LHCN-M2 (cell line): ENCODE measurements at regions not wholly inside any gene's neighbourhood (a gene's known extent, or its start where the extent isn't known, plus 50 kb on each side); places are given as distances from the start of the nearest gene placed in this dataset.

ENCODE experiments used
- DNase-seq: peaks from one replicate; pipeline ENCODE4 v3.0.0-alpha.2; 2012; ENCODE audit warnings: low read depth

DNA sequence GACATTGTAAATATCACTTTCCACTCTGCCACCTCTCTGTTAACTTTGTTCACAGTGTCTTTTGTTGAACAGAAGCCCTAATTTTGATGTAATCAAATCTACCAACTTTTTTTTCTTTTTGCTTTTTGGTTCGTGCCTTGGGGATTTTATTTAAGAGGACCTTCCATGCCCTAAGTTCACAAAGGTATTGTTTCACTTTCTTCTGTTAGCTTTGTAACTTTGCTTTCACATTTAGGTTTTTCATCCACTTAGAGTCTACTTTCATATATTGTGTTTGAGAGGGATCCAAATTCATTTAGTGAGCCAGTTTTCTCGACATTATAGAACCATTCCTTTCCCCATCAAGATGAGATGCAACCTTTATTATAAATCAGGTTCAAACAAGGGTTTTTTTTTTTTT, 275.7 kb upstream of the CRY1 start:
- no peak for DNase-seq

DNA sequence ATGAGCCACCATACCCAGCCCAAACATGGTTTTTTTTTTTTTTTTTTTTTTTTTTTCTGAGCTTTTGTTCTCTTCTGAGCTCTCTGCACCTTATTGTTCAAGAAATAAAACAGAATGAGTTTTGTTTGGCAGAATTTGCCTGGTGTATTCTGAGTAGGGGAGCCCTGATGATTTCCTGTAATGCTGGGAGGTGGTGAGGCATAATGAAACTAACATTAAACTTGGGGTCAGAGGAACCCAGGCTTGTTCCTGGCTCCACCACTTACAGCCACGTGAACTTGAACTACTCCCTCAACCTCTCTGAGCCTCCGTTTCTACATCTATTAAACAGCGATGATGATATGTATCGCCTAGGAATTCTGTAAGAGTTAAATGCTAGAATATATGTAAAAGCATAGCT, 276.3 kb upstream of the CRY1 start:
- DNase-seq: no peak

DNA sequence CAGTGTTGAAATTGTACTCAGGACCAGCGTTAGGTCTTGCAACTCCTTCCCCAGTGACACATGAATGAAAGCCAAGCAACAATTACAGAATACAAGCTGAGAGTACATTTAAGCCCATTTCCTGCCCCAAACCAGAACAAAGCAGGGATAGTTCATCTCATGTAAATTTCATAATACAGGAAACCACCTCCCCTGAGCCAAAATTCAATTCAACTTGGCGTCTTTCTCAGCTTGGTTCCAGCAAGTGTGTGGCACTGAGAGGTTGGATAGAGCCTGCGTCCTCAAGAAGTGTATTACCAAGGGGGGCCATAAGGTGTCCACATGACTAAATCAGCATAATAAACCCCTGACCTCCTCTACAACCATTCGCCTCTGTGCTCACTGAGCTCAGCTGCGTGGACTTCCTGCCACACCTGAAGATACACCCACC, 278.9 kb upstream of the CRY1 start:
- DNase-seq: no peak

DNA sequence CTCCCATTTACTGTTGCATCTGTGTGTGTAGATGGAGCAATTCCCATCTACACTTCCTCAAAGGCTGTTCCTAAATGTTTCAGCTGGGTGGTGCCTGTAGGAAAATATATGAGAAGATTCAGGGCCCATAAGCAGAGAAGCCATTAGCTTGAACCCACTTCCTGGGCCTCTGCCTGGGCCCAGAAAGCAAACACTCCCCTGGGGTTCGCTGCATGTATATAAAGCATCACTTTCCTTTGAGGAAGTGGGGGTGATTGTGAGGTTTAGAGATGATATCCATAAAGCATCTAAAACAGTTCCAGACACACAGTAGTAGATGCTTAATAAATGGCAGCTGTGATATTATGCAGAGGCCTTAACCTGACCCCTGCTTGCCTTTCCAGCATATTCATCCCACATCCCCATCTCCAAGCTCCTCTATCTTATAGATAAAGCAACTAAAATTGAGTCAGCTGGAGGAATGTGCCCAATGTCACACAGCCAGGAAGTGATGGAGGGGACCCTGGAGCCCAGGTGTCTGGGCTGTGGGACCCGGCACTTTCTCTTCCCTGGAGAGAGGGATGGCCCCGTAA, 280.0 kb upstream of the CRY1 start:
- DNase-seq: no peak

DNA sequence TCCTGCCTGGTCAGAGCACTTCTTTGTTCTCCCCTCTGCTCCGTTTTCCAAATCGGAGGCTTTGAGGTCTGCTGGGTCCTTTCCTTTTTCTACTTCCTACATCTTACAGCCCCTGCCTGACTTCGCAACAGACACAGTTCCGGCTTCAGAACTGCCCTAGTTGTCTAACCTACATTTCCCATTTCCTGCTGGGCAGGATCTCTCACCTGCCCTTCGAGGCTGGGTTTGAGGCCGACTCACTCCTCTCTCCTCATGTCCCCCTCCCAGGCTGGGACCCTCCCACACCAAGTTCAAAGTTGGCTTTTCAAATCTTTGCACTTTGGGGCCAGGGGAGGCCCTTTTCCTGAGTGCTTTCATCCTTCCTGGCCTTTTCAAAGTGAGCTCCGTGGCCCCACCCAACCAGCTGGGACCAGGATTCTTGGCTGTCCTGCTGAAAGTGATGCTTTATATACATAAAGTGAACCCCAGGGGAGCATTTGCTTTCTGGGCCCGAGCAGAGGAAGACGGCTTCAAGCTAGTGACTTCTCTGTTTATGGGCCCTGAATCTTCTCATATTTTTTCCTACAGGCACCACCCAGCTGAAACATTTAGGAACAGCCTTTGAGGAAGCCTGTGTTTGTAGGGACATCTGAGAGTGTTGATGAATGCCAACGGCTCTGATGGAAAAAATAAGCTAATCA, 281.0 kb upstream of the CRY1 start:
- DNase-seq: no peak

DNA sequence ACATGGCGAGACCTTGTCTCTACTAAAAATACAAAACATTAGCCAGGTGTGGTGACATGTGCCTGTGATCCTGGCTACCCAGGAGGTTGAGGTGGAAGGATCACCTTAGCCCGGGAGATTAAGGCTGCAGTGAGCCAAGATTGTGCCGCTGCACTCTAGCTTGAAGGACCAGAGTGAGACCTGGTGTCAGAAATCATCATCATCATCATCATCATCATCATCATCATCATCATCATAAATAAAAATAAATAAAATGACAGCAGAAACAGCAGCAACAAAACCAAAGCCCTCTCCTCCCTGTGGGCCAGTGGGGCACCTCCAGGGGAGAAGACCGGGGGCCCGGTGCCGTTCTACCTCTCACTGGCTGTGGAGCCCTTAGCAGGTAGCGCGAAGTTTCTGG, 281.9 kb upstream of the CRY1 start:
- DNase-seq: no peak

DNA sequence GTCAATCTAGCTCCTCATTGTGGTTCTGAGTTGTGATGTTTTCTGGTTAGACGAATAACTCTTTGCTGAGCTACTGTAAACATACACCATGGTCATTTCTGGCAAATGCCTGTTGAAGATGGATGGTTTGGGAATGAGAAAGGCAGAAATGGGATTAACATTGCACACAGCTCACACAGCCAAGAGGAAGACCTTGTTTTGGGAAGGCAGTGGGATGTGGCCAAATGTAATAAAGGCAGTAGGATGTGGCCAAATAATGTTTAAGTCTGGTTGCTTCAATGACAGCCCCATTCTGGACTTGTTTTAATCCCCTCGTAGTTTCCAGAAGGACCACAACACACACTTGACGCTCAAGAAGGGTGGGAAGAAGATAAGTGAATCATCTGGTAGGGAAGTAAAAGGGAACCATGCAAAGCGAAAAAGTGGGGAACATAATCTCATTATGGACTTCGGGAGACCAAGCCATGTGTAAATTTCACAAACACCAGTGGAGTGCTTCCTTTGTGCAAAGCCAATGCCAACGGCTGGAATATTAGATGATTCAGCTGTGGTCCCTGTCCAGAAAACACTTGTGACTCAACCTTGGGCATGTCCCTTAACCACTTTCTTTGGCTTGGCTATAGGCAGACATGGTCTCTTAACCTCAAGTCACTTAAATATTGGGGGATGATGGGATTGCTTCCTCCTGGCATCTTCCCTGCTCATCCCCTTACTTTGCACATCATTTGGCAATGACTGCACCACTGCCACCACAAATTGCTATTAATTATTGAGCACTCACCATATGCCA, 284.4 kb upstream of the CRY1 start:
- DNase-seq: no peak

DNA sequence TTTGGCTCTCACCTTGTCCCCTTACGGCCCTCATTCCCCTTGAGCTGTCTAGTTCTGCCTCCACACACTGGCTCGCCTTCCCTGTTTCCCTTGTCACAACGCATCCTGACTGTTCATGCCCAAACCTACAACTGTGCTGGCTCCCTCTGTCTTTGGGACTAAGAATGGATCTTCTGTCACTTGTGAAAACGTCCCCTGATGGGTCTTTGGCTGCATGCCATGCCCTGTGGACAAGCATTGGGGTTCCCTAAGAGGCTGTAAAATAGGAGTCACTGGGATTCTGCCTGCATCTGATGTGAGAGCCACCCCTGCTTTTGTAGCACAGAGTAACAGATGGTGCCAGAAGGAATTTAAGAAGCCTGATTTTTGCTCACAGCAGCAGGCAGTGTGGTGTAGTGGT, 285.3 kb upstream of the CRY1 start:
- no peak for DNase-seq

DNA sequence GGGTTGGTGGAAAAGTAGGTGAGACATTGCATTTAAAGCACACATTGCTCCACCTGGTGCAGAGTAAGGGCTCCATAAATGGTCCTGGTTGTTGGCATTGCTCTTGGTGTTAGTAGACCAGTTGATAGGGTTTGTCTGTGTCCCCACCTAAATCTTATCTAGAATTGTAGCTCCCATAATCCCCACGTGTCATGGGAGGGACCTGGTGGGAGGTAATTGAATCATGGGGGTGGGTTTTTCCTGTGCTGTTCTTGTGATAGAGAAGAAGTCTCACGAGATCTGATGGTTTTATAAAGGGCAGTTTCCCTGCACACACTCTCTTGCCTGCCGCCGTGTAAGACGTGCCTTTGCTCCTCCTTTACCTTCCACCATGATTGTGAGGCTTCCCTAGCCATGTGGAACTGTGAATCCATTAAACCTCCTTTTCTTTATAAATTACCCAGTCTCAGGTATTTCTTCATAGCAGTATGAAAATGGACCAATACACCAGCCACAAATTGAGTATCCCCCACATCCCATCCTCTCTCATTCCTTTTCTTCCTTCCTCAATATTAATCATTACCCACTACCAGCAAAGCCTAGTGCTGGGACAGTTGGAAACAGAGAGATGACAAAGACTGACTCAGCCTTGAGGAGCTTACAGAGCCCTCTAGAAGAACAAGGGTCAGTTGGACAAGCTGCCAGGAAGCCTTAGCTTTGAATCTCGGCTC, 285.9 kb upstream of the CRY1 start:
- DNase-seq: peak; percentile 23

DNA sequence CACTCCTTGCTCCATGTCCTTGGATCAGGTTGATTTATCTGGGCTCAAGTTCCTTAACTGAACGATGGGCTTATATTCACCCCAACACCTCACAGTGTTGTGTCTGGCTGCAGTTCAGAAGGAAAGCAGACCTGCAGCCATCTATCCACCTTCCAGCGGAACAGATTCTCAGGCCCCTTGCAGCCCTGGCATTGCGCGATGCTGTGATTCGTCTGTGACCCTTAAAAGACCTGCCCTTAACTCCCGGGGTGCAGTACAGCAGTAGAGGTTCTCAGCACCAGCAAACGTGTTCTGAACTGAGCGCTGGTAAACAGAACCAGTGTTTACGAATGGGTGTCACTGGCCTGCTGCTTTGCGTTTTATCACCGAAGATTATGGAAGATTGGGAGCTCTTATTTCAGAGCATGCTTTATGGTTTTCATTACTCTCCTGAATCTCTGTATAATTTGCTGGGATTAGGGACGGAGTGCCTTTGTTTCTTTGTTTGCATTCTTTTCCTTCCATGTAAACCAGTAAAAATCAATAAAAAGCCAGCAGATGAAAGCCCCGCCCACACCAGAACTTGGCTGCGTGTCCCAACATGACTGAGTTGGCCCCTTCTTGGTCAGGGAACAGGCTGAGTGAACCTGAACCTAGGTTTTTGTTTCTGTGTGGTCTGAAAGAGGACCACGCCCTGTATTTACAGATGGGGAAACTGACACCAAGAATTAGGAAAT, 286.7 kb upstream of the CRY1 start:
- no peak for DNase-seq

DNA sequence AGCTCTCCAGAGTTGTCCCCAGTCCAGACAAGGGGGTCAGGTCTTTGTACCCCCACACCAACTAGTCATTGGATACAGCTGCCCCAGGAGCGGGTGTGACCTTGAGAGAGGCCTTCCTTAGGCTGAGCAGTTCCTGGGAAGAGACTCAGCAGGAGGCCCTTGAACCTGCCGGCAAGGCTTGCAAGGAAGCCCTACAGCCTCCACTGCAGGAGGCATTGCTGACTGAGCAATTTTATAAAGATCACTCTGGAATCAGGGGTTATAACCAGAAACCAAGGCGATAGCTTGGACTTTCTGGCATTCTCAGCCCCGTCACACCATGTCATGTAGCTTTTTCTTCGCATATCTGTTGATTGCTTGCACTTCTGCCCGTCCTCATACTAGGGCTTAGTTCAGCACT, 291.3 kb upstream of the CRY1 start:
- no peak for DNase-seq

DNA sequence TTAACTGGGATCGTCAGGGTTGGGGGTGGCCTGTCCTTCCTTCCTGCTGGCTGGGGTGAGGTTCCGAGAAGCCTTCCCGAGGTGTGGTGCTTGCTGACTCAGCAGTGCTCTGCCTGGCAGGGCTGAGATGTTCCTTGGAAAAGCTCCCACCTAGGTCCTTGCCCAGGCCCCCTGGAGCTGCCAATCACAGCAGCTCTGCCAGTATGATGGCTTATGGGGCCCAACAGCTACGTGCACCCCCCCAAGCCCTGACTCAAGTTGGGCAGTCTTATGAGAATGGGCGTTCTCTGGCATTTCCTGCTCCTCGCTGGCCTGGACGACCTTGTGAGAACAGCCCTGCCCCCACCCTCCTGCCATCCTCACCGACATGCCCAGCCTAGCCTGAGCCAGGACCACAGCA, 292.2 kb upstream of the CRY1 start:
- no peak for DNase-seq

DNA sequence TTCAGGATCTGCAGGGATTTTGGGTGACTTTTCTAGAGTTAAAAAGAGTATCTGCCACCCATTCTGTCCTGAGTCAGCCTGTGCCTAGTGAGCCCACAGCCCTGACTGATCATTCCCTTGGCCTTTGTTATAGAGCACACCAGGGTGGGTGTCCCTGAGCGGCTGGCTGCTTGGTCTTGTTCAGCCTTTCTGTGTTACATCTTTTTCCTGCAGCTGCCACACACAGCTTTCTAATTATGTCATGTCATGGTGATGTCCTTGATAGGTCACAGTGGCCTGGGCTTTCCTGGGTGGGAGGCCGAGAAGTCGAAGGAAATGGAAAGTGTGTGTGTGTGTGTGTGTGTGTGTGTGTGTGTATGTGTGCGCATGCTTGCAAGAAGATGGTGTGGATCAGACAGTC, 293.2 kb upstream of the CRY1 start:
- no peak for DNase-seq

DNA sequence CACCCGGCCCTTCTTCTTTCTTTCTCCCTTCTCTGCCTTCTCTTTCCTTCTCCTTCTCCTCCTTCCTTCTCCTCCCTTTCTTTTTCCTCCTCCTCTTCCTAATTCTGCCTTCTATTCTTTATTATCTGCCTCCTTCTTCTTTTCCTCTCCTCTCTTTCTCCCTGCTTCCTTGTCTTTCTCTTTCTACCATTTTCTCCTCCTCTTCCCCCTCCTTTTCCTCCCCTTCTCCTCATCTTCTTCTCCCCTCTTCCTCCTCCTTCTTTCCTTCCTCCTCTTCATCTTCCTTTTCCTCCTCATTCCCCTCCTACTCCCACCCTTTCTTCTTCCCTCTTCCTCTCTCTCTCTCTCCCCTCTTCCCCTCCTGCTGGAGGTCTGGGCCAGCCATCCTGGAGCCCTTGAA, 294.9 kb upstream of the CRY1 start:
- DNase-seq: no peak

DNA sequence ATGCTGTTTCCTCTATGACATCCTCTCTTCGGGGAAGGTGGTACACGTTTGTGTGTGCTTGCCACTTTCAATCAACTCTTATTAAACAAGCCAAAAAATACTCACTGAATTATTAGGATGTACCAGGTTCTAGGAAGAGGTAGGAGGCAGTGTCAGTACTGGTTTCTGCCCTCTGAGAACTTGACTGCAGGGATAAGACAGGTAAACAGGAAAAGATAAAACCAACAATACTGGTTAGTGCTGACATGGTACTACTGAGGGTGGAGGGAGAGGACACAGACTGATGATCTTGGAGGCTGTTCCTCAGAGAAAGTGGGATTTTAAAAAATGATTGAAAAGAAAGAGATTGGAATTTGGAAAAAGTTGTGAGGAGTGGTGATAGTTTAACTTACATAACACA, 295.2 kb upstream of the PWP1 start:
- DNase-seq: no peak

DNA sequence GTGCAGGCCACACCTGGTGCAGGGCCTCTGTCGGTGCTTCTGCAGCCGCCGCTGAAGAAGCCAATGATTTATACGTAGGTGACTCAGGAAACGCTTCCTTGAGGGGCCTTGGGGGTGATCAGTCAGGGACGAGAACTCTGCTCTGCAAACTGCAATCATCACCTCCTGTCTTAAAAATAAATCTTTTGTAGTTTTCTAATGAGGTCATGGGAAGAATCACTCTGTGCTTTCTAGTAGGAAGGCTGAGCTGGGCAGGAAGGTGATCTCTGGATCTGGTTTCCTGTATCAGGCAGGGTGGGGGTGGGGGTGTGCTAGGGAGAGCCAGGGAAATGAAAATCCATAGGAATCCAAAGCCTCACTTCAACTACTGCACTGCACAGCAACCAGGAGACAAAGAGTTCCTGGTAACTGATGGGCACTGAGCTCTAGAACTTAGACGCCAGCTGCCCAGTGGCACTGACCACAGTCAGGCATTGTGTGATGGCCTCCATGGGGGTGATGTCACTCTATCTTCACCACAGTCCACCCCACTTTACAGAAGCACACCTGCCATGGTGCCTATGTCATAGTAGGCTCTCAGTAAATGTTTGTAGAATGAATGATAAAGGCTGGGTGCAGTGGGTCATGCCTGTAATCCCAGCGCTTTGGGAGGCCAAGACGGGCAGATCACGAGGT, 292.4 kb upstream of the PWP1 start:
- DNase-seq: no peak

DNA sequence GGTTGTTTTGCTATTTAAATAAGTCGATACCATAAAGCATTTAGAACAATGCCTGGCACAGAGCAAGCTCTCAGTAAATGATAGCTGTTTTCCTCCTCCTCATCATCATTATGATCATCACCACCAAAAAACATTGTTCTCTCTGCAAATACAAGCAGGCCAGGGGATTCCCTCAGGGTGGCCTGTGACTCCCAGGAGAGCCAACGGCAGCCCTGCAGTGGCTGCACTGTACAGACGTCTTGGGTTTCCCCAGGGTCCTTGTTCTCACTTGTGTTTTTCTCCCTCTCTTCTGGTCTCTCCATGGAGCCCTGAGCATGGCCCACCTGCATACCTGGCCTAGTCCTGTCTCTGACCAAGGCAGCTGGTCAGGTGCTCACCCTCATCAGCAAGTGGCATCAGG, 290.9 kb upstream of the PWP1 start:
- no peak for DNase-seq

DNA sequence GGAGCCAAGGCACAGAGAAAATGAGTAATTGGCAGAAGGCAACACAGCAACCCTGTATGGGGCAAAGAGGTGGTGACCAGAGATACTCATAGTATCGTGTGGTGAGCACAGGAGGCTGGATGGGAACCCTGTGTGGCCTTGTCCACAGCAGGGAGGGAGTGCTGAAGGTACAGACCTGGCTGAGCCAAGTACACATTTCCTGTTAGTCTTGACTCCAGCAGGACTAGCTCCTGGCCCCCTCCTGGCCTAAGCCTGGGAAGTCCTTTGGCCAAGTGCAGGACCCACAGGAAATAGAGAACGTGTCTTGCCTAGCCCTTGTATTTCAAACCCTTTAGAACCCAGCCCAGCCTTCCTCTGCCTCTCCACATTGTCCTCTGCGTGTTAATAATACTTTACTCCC, 289.8 kb upstream of the PWP1 start:
- DNase-seq: no peak

DNA sequence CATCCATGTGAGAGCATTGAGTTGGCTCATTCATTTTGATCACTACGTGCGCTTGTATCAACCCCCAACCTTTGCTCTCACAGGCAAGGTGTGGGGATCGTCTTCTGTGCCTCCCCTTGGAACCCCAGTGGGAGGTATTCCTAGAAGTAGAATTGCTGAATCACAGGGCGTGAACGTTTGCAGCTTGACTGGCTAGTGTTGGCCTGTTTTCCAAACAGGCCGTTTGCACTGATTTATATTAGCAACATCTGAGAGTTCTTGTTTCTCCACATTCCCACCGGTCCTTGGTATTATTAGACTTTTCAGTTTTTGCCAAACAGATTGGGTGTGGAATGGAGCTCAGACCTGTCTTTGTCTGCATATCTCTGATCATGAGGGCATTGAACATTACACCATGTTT, 288.6 kb upstream of the PWP1 start:
- no peak for DNase-seq

DNA sequence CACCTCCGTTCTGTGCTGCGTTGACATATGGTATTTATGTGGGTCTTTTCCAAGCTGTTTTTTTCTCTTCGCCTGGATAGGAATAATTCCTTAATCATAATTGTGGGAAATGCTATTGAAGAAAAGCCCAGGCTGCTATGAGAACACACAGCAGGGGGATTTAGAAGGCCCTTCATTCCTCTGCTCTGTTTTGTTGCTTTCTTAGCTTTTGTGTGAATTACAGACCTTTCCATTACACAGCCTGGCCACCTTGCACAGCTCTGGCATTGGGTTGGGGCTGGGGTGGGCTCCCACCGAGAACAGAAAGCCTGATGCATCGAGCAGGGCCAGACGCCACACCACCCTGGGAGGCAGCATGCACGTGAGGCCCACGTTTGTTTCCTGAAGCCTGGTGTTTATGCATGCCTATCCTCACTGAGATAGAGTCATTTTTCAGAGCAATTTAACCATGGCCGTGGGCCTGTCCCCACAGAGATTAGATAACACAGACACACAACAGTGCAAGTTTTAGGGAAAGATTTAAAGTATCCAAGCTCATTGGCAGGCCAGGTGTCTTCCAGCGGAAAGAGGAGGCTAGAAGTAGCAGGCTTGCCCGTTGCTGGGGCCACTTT, 287.6 kb upstream of the PWP1 start:
- DNase-seq: no peak

DNA sequence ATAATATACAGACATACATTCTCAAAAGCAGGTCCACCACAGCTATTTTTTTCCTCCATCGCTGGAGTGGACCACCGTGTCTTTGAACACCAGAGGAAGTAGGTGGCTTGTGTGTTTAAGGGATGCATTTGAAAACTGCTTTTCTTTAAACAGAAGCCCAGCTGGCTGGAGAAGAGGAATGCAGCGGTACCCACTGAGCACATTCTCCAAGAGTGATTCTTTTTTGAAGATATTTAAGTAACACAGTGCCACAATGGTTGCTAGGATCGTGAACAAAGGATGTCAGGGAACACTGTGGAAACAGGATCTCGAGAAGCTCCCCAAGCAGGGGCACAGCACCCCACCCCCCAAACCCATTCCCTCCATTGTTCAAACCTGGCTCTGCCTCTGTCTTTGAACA, 286.6 kb upstream of the PWP1 start:
- DNase-seq: no peak
